Fibroblast of mammary gland (primary cell): ENCODE measurements at regions not wholly inside any gene's neighbourhood (a gene's known extent, or its start where the extent isn't known, plus 50 kb on each side); places are given as distances from the start of the nearest gene placed in this dataset.
A peak's percentile ranks its signal among the peaks of the same experiment; 100 is the strongest.

Experiments
- DNase-seq: peaks from one replicate; pipeline ENCODE4 v3.0.0-alpha.2; 2010; ENCODE audit warnings: low read depth
- H3K4me3 ChIP-seq: 2 replicates; pipeline ENCODE4 v1.5.1; 2011; ENCODE audit warnings: low read depth, mild to moderate bottlenecking, low read length, moderate library complexity; ENCODE audit not compliant: control insufficient read depth
- CTCF ChIP-seq: conservative IDR thresholded peaks from 2 replicates; pipeline ENCODE4 v1.5.1; 2011; ENCODE audit warnings: low read depth, low read length, inconsistent platforms; ENCODE audit not compliant: control insufficient read depth, insufficient read depth

- no peak for TF ChIP-seq CTCF
- no peak overlapping the region for H3K4me3 ChIP-seq
- DNase-seq, result peak; percentile 5
Measured at GRCh38 chr2:185658750-185659149, 79.9 kb upstream of the FSIP2 start.

- no peak for DNase-seq
- no peak overlapping the region for H3K4me3 ChIP-seq
- TF ChIP-seq CTCF, result no peak
Measured at GRCh38 chr2:185663811-185664210, 74.8 kb upstream of the FSIP2 start.

GRCh38 chr2:185664384-185664783 is 74.2 kb upstream of the FSIP2 start:
- H3K4me3 ChIP-seq, result no peak overlapping the region
- no peak for DNase-seq
- no peak for TF ChIP-seq CTCF

- no peak for DNase-seq
- TF ChIP-seq CTCF, result no peak
- no peak overlapping the region for H3K4me3 ChIP-seq
Measured at GRCh38 chr2:185665251-185665814, 73.3 kb upstream of the FSIP2 start.

- H3K4me3 ChIP-seq, result no peak overlapping the region
- no peak for TF ChIP-seq CTCF
- DNase-seq, result no peak
Measured at GRCh38 chr2:185667452-185667851, 71.2 kb upstream of the FSIP2 start.

- DNase-seq, result no peak
- no peak overlapping the region for H3K4me3 ChIP-seq
- no peak for TF ChIP-seq CTCF
Measured at GRCh38 chr2:185668710-185669109, 69.9 kb upstream of the FSIP2 start.

GRCh38 chr2:185674232-185674631 is 64.4 kb upstream of the FSIP2 start:
- no peak overlapping the region for H3K4me3 ChIP-seq
- no peak for DNase-seq
- TF ChIP-seq CTCF, result no peak
